Endodermal cell (in vitro differentiated cells): ENCODE measurements at regions not wholly inside any gene's neighbourhood (a gene's known extent, or its start where the extent isn't known, plus 50 kb on each side); places are given as distances from the start of the nearest gene placed in this dataset.

Experiments used
- DNase-seq: peaks from one replicate; pipeline ENCODE4 v3.0.0-alpha.2; 2017
- H3K27ac ChIP-seq: 2 replicates; pipeline ENCODE4 v1.5.1; 2013; ENCODE audit warnings: mild to moderate bottlenecking, low read depth, low read length, moderate library complexity
- H3K27me3 ChIP-seq: 2 replicates; pipeline ENCODE4 v1.6.1; 2013; ENCODE audit warnings: mild to moderate bottlenecking, low read length, moderate library complexity; ENCODE audit not compliant: insufficient read depth, control insufficient read depth, poor library complexity, severe bottlenecking
- H3K36me3 ChIP-seq: 2 replicates; pipeline ENCODE4 v1.7.0; 2013; ENCODE audit warnings: mild to moderate bottlenecking, low read length, moderate library complexity; ENCODE audit not compliant: control insufficient read depth, insufficient read depth
- H3K4me1 ChIP-seq: one replicate; pipeline ENCODE4 v1.7.0; 2013; ENCODE audit warnings: low read length; ENCODE audit not compliant: control insufficient read depth, insufficient read depth
- H3K4me3 ChIP-seq: 2 replicates; pipeline ENCODE4 v1.5.1; 2013; ENCODE audit warnings: mild to moderate bottlenecking, low read length, moderate library complexity
- H3K9ac ChIP-seq: 2 replicates; pipeline ENCODE4 v1.6.1; 2013; ENCODE audit warnings: mild to moderate bottlenecking, low read length, moderate library complexity; ENCODE audit not compliant: poor library complexity, severe bottlenecking; ENCODE audit errors: extremely low read depth
- H3K9me3 ChIP-seq: 2 replicates; pipeline ENCODE4 v1.6.1; 2013; ENCODE audit warnings: mild to moderate bottlenecking, low read length, moderate library complexity; ENCODE audit not compliant: control insufficient read depth
- H3K27ac Mint-ChIP-seq: 2 replicates; pipeline ENCODE4 v1.8.0; 2020; ENCODE audit warnings: mixed read lengths
- H3K27me3 Mint-ChIP-seq: 2 replicates; pipeline ENCODE4 v1.8.0; 2021; ENCODE audit warnings: mild to moderate bottlenecking, mixed read lengths; ENCODE audit not compliant: insufficient read depth
- H3K36me3 Mint-ChIP-seq: 2 replicates; pipeline ENCODE4 v1.8.0; 2020; ENCODE audit warnings: low read depth, mixed read lengths
- H3K4me1 Mint-ChIP-seq: 2 replicates; pipeline ENCODE4 v1.8.0; 2020; ENCODE audit warnings: mixed read lengths
- H3K4me3 Mint-ChIP-seq: 2 replicates; pipeline ENCODE4 v1.8.0; 2020; ENCODE audit warnings: mild to moderate bottlenecking, moderate library complexity, mixed read lengths
- H3K9me3 Mint-ChIP-seq: 2 replicates; pipeline ENCODE4 v1.8.0; 2020; ENCODE audit warnings: mild to moderate bottlenecking, mixed read lengths
- WGBS, 2 experiments: methylation state at CpG; one replicate each; pipeline versions ENCODE4 v1.1.5 to v1.1.7; 2013; ENCODE audit warnings: missing lambda C conversion rate in 2 of 2, mixed read lengths in 1 of 2; ENCODE audit not compliant: insufficient coverage in 1 of 2, insufficient read length in 1 of 2; 5-methylcytosine and 5-hydroxymethylcytosine counted together
- TF ChIP-seq, protein P1 (sequence below): fragments of 200-600 bp; sonication (generic); conservative IDR thresholded peaks from 2 replicates; pipeline ENCODE4 v1.5.0; 2021; ENCODE audit warnings: antibody characterized with exemption, mild to moderate bottlenecking

DNA sequence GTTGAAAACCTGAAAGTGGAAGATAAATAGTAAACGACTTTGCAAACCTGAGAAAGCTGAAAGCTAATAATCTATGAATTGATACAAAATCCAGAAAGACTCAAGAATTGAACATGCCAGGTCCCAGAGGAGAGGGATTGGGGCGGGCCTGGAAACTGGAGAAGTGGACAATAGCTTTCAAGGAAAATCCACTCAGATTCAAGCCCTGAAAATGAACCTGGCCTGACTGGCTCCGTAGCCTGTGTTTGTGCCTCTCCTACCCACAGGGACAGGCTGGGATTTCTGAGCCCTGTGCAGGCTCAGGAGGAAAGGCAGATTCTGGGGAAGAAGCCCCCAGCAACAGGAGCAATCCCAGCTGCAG lies 274.8 kb upstream of the HS6ST1 start:
- Histone ChIP-seq H3K27ac (no peak overlapping the region), H3K9me3 (no peaks in the 10 kb centered on the region), H3K4me1 (no peaks in the 10 kb centered on the region), H3K27me3 (no peaks in the 10 kb centered on the region), H3K4me3 (no peak overlapping the region), H3K9ac (no peak overlapping the region), H3K36me3 (no peaks in the 10 kb centered on the region)
- 91 to 94% methylated on average over 3 of the region's 3 CpGs for WGBS, 2 experiments
- Mint-ChIP-seq H3K9me3 (no peaks in the 10 kb centered on the region), H3K27ac (no peak overlapping the region), H3K4me1 (peaks cover 15% of the 10 kb centered on the region), H3K4me3 (no peak overlapping the region), H3K36me3 (no peaks in the 10 kb centered on the region), H3K27me3 (peaks cover 4% of the 10 kb centered on the region)
- TF ChIP-seq, protein P1, sequence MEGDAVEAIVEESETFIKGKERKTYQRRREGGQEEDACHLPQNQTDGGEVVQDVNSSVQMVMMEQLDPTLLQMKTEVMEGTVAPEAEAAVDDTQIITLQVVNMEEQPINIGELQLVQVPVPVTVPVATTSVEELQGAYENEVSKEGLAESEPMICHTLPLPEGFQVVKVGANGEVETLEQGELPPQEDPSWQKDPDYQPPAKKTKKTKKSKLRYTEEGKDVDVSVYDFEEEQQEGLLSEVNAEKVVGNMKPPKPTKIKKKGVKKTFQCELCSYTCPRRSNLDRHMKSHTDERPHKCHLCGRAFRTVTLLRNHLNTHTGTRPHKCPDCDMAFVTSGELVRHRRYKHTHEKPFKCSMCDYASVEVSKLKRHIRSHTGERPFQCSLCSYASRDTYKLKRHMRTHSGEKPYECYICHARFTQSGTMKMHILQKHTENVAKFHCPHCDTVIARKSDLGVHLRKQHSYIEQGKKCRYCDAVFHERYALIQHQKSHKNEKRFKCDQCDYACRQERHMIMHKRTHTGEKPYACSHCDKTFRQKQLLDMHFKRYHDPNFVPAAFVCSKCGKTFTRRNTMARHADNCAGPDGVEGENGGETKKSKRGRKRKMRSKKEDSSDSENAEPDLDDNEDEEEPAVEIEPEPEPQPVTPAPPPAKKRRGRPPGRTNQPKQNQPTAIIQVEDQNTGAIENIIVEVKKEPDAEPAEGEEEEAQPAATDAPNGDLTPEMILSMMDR = no peak
- DNase-seq = no peak

DNA sequence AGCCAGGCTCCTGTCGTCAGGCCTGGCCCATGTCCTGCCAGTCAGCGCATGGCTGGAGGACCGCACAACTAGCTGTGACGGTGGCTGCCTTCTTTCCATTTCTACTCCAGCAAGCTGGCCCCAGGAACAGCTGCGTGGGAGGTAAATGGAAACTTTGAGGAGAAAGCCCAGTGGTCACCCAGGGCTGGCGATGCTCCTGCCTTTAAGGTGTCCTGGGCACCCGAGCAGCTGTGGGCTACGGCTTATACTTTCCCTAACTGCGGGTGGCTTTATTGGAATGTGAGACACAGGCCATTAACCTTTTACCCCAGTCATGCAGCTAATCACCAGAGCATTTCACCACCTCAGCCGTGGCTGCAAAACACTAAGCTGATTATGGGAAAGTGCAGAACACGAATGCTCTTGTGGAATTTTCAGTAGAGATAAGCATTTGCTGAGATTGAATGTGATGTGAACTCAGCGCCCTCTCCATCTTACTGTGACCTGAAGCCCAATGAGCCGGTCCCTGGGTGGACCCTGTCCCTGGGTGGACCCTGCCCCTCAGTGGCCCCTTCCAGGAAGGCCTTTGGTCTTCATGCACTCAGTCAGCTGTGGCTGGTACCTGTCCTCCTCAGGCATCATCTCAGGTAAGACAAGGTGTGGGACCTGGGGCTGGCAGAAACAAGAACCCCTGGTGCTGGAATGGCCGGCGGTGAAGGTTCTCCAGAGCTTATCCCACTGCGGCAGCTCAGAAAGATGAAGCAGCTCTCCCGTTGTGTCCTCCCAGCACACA lies 275.4 kb upstream of the HS6ST1 start:
- H3K4me3 Mint-ChIP-seq = no peak overlapping the region
- Histone ChIP-seq H3K4me3 (no peak overlapping the region), H3K9ac (no peak overlapping the region), H3K27ac (no peak overlapping the region), H3K36me3 (no peaks in the 10 kb centered on the region), H3K4me1 (no peaks in the 10 kb centered on the region), H3K27me3 (no peaks in the 10 kb centered on the region), H3K9me3 (no peaks in the 10 kb centered on the region)
- TF ChIP-seq, protein P1 = no peak
- 83 to 91% methylated on average over 14 to 17 of the region's 17 CpGs for WGBS, 2 experiments
- no peaks in the 10 kb centered on the region for H3K36me3 Mint-ChIP-seq
- no peak for DNase-seq
- H3K27ac Mint-ChIP-seq = no peak overlapping the region
- no peaks in the 10 kb centered on the region for H3K9me3 Mint-ChIP-seq
- peaks cover 15% of the 10 kb centered on the region for H3K4me1 Mint-ChIP-seq
- H3K27me3 Mint-ChIP-seq = peaks cover 4% of the 10 kb centered on the region

DNA sequence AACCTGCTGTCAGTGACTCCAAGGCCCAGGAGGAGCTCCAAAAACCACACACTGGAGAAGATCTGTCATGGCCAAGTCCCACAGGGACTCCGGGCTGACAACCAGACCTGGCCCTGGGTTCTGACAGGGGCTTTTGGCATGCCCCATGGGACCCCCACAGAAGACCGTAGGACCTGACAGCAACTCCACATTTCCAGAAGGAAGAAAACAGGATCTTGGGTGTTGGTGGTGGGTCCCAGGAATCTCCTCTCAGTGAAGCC lies 275.9 kb upstream of the HS6ST1 start:
- Mint-ChIP-seq H3K27ac (no peak overlapping the region), H3K36me3 (no peaks in the 10 kb centered on the region), H3K9me3 (no peaks in the 10 kb centered on the region), H3K4me3 (no peak overlapping the region), H3K4me1 (peaks cover 15% of the 10 kb centered on the region), H3K27me3 (peaks cover 4% of the 10 kb centered on the region)
- Histone ChIP-seq H3K9me3 (no peaks in the 10 kb centered on the region), H3K4me1 (no peaks in the 10 kb centered on the region), H3K9ac (no peak overlapping the region), H3K27me3 (no peaks in the 10 kb centered on the region), H3K27ac (no peak overlapping the region), H3K4me3 (no peak overlapping the region), H3K36me3 (no peaks in the 10 kb centered on the region)
- TF ChIP-seq, protein P1 = no peak
- no peak for DNase-seq
- WGBS, 2 experiments = 80 to 96% methylated on average over 1 to 2 of the region's 2 CpGs
